Ishikawa (cell line): ENCODE measurements at regions not wholly inside any gene's neighbourhood (a gene's known extent, or its start where the extent isn't known, plus 50 kb on each side); places are given as distances from the start of the nearest gene placed in this dataset.
A peak's percentile ranks its signal among the peaks of the same experiment; 100 is the strongest.

Experiments used
- CEBPB ChIP-seq: IDR thresholded peaks from 2 replicates; pipeline ENCODE4 v1.6.1; 2012
- CREB1 ChIP-seq: IDR thresholded peaks from 2 replicates; pipeline ENCODE4 v1.6.1; 2012; ENCODE audit warnings: low read depth
- EGR1 ChIP-seq: IDR thresholded peaks from 2 replicates; pipeline ENCODE4 v1.6.1; 2012
- EP300 ChIP-seq: IDR thresholded peaks from 2 replicates; pipeline ENCODE4 v1.6.1; 2012; ENCODE audit warnings: borderline replicate concordance
- FOXM1 ChIP-seq: IDR thresholded peaks from 2 replicates; pipeline ENCODE4 v1.6.1; 2012; ENCODE audit warnings: low read depth, borderline replicate concordance
- NFIC ChIP-seq: IDR thresholded peaks from 2 replicates; pipeline ENCODE4 v1.6.1; 2012
- RAD21 ChIP-seq: IDR thresholded peaks from 2 replicates; pipeline ENCODE4 v1.6.1; 2012; ENCODE audit warnings: low read depth
- TAF1 ChIP-seq: IDR thresholded peaks from 2 replicates; pipeline ENCODE4 v1.6.1; 2012; ENCODE audit warnings: low read depth, mild to moderate bottlenecking
- TCF12 ChIP-seq: IDR thresholded peaks from 2 replicates; pipeline ENCODE4 v1.6.1; 2012; ENCODE audit warnings: low read depth
- TEAD4 ChIP-seq: IDR thresholded peaks from 2 replicates; pipeline ENCODE4 v1.6.1; 2012
- YY1 ChIP-seq: IDR thresholded peaks from 2 replicates; pipeline ENCODE4 v1.6.1; 2012; ENCODE audit warnings: low read depth
- ZBTB7A ChIP-seq: IDR thresholded peaks from 2 replicates; pipeline ENCODE4 v1.6.1; 2012; ENCODE audit warnings: low read depth
- TF ChIP-seq, protein P1 (sequence below): IDR thresholded peaks from 2 replicates; pipeline ENCODE4 v1.6.1; 2012; ENCODE audit warnings: low read depth, mild to moderate bottlenecking
- TF ChIP-seq, protein P2 (sequence below): IDR thresholded peaks from 2 replicates; pipeline ENCODE4 v1.6.1; 2012
- TF ChIP-seq, protein P3 (sequence below): IDR thresholded peaks from 2 replicates; pipeline ENCODE4 v1.6.1; 2012

DNA sequence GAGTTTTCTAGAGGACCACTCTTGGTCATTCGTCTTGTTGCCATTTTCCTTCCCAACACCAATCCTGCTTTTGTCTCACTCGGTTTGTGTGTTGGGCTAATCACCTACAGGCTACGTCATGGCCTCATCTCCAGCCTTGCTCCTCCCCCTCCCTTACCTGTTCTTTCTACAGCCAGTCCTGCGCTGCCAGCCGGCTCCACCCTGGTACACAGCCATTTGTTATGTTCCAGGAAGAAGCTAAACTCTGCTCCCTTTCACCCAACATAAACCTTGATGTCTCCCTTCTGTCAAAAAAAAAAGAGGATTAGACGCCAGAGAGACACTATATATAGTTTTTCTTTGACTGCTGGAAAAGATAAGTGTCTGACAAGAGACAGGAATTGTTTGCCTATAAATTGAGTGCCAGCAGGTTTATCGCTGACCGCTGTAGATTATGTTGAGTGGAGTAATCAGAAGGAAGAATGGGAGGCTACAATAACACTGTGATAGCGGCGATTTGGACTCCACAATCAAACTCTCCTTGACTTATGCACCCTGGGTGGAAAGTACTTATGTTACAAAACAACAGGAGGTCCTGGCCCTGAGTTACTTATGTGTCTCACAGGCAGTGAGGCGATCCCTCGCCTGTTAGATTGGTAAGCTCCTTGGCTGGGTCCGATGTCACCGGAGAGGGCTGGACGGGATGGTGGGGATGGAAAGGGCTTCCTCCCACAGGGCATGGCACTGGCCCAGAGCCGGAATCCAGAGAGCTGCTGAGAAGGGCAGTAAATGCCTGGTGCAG lies 171.3 kb upstream of the BMPER start:
- peak; percentile 23; the same call in 1 of the 2 replicates for TF ChIP-seq NFIC
- TF ChIP-seq, protein P1, sequence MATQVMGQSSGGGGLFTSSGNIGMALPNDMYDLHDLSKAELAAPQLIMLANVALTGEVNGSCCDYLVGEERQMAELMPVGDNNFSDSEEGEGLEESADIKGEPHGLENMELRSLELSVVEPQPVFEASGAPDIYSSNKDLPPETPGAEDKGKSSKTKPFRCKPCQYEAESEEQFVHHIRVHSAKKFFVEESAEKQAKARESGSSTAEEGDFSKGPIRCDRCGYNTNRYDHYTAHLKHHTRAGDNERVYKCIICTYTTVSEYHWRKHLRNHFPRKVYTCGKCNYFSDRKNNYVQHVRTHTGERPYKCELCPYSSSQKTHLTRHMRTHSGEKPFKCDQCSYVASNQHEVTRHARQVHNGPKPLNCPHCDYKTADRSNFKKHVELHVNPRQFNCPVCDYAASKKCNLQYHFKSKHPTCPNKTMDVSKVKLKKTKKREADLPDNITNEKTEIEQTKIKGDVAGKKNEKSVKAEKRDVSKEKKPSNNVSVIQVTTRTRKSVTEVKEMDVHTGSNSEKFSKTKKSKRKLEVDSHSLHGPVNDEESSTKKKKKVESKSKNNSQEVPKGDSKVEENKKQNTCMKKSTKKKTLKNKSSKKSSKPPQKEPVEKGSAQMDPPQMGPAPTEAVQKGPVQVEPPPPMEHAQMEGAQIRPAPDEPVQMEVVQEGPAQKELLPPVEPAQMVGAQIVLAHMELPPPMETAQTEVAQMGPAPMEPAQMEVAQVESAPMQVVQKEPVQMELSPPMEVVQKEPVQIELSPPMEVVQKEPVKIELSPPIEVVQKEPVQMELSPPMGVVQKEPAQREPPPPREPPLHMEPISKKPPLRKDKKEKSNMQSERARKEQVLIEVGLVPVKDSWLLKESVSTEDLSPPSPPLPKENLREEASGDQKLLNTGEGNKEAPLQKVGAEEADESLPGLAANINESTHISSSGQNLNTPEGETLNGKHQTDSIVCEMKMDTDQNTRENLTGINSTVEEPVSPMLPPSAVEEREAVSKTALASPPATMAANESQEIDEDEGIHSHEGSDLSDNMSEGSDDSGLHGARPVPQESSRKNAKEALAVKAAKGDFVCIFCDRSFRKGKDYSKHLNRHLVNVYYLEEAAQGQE, result no peak

DNA sequence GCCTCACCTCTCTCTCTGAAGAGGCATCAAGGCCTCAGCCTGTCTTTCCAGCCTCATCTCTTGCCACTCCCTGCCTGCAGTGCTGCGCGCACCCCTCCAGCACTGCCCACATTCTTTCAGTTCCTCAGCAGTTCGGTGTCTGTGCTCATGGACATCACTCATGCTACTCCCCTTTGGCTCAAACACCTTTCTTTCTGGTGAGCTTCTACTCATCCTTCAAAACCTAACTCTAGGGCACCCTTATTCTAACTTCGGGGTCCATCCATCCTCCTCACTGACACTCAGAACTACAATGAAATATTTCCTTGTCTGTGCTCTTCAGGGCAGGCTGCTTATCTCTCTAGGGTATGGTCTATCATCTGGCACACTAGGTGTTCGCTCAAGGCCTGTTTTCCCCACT lies 169.9 kb upstream of the BMPER start:
- TF ChIP-seq YY1 (no peak), CREB1 (no peak), EGR1 (no peak), TAF1 (no peak), ZBTB7A (no peak), TEAD4 (no peak)

DNA sequence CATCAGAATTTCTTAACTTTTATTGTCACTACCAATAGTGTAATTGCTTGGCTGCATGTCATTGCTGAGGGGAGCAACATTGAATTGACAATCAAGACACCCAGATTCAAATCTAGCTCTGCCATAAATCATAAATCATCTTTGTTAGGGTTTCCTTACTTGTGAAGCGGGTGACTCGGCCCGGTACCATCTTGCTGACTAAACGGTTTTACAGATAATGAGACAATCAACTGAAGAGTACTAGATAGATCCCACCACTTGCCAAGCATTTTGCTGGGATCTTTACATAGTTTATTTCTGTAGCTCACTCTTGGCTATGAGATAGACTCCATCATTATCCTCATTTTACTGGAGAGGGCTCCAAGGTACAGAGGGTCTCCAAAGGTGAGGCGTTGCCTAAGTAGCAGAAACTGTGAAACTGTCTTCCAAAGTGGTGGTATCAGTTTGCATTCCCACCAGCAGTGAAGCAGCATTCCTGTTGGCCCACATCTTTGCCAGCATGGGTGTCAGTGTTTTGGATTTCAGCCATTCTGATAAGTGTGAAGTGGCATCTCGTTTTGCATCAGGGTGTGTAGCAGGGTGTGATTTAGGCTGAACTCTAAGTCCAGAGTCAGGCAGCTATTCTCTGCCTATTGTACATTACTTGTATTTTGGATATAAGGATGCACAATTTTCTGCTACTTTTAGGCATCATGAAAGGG lies 168.7 kb upstream of the BMPER start:
- no peak for TF ChIP-seq TCF12
- no peak for TF ChIP-seq CEBPB
- TF ChIP-seq, protein P1, result no peak
- no peak for TF ChIP-seq FOXM1
- TF ChIP-seq RAD21, result no peak
- no peak for TF ChIP-seq TAF1
- TF ChIP-seq, protein P2, sequence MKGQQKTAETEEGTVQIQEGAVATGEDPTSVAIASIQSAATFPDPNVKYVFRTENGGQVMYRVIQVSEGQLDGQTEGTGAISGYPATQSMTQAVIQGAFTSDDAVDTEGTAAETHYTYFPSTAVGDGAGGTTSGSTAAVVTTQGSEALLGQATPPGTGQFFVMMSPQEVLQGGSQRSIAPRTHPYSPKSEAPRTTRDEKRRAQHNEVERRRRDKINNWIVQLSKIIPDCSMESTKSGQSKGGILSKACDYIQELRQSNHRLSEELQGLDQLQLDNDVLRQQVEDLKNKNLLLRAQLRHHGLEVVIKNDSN, result no peak
- no peak for TF ChIP-seq EGR1
- TF ChIP-seq NFIC, result no peak
- TF ChIP-seq, protein P3, sequence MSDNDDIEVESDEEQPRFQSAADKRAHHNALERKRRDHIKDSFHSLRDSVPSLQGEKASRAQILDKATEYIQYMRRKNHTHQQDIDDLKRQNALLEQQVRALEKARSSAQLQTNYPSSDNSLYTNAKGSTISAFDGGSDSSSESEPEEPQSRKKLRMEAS, result no peak
- TF ChIP-seq ZBTB7A, result no peak
- no peak for TF ChIP-seq YY1
- TF ChIP-seq CREB1, result no peak

DNA sequence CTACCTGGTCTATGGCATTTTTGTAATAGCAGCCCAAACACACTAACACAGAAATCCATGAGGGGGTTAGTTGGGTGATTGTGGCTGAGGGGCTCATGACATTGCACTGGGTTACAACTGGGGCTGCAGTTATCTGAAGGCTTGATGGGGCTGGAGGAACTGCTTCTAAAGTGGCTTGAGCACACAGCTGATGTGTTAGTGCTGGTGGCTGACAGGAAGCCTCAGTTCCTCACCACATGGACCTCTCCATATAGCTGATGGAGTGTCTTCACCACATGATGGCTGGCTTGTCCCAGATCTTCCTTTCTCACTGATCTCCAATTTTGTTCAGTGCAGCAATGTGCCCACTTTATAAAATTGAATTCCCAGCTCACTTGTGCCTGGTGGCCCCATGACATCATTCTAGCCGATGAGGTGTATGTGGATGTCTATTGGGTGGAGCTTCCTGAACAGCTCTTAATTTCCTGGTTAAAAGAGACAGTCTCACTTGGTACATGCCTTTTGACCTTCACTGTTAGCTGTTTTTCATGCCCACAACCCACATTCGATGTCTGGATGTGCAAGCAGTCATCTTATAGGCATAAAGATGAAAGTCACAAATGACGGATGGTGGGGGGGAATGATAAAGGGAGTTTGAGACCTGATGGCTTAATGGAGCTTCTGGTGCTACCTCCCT lies 166.9 kb upstream of the BMPER start:
- TF ChIP-seq EGR1 (no peak), YY1 (no peak), EP300 (no peak), FOXM1 (no peak), CREB1 (no peak), TEAD4 (no peak), CEBPB (no peak), TCF12 (no peak), NFIC (no peak), ZBTB7A (no peak), RAD21 (no peak), TAF1 (no peak)
- TF ChIP-seq, protein P2, result no peak
- TF ChIP-seq, protein P1, result no peak
- TF ChIP-seq, protein P3, result no peak
